ENCODE measurements at regions not wholly inside any gene's neighbourhood (a gene's known extent, or its start where the extent isn't known, plus 50 kb on each side); places are given as distances from the start of the nearest gene placed in this dataset.

- Mint-ChIP-seq H3K4me3 (no peak overlapping the region), H3K27ac (no peak overlapping the region), H3K9me3 (no peaks in the 10 kb centered on the region), H3K4me1 (ENCODE audit: low read depth) (no peaks in the 10 kb centered on the region), H3K36me3 (ENCODE audit: low read depth) (no peaks in the 10 kb centered on the region), H3K27me3 (peaks cover 24% of the 10 kb centered on the region)
- ChIA-PET POLR2A (no interaction called here), CTCF (no interaction called here)
- intact Hi-C loops (cut with DNase I, micrococcal nuclease), result no loop called here
- Histone ChIP-seq H3K27me3 (ENCODE audit: control insufficient read depth in 1 of 2, insufficient read depth in 2 of 2, low read length in 2 of 2) (peaks cover 8 to 17% of the 10 kb centered on the region in 2 experiments), H3K4me3 (ENCODE audit: low read length) (no peak overlapping the region), H3K9me3 (ENCODE audit: control insufficient read depth in 1 of 2, insufficient read depth in 1 of 2, low read length in 2 of 2) (no peaks in the 10 kb centered on the region), H3K4me1 (ENCODE audit: insufficient read depth, low read length) (no peaks in the 10 kb centered on the region), H3K27ac (ENCODE audit: low read depth in 1 of 2, low read length in 2 of 2) (no peak overlapping the region), H3K36me3 (ENCODE audit: insufficient read depth, low read length) (no peaks in the 10 kb centered on the region)
- ATAC-seq (ENCODE audit: poor library complexity), result no peak
- TF ChIP-seq CTCF (IDR thresholded peaks at IDR 0.05), result no peak
- DNase-seq, result no peak
Observed at GRCh38 chr9:34826999-34827538, 117.1 kb upstream of the CCL21 start.

- Histone ChIP-seq H3K4me1 (ENCODE audit: insufficient read depth, low read length) (no peaks in the 10 kb centered on the region), H3K9me3 (ENCODE audit: control insufficient read depth in 1 of 2, insufficient read depth in 1 of 2, low read length in 2 of 2) (no peaks in the 10 kb centered on the region), H3K27me3 (ENCODE audit: control insufficient read depth in 1 of 2, insufficient read depth in 2 of 2, low read length in 2 of 2) (peaks cover 8 to 17% of the 10 kb centered on the region in 2 experiments), H3K36me3 (ENCODE audit: insufficient read depth, low read length) (no peaks in the 10 kb centered on the region), H3K27ac (ENCODE audit: low read depth in 1 of 2, low read length in 2 of 2) (no peak overlapping the region), H3K4me3 (ENCODE audit: low read length) (no peak overlapping the region)
- TF ChIP-seq CTCF (IDR thresholded peaks at IDR 0.05), result no peak
- Mint-ChIP-seq H3K4me3 (no peak overlapping the region), H3K4me1 (ENCODE audit: low read depth) (no peaks in the 10 kb centered on the region), H3K36me3 (ENCODE audit: low read depth) (no peaks in the 10 kb centered on the region), H3K27me3 (peaks cover 29% of the 10 kb centered on the region), H3K27ac (no peak overlapping the region), H3K9me3 (peaks cover 2% of the 10 kb centered on the region)
- ChIA-PET CTCF (no interaction called here), POLR2A (no interaction called here)
- intact Hi-C loops (cut with DNase I, micrococcal nuclease), result no loop called here
- ATAC-seq (ENCODE audit: poor library complexity) (no peak), DNase-seq (no peak)
Observed at GRCh38 chr9:34825775-34826174, 115.8 kb upstream of the CCL21 start.

GRCh38 chr9:34823778-34824177 is 113.8 kb upstream of the CCL21 start:
- H3K27me3 Mint-ChIP-seq, result peaks cover 30% of the 10 kb centered on the region
- Histone ChIP-seq H3K4me3 (ENCODE audit: low read length) (no peak overlapping the region), H3K36me3 (ENCODE audit: insufficient read depth, low read length) (no peaks in the 10 kb centered on the region), H3K27ac (ENCODE audit: low read depth in 1 of 2, low read length in 2 of 2) (no peak overlapping the region), H3K9me3 (ENCODE audit: control insufficient read depth in 1 of 2, insufficient read depth in 1 of 2, low read length in 2 of 2) (no peaks in the 10 kb centered on the region), H3K27me3 (ENCODE audit: control insufficient read depth in 1 of 2, insufficient read depth in 2 of 2, low read length in 2 of 2) (peaks cover 7 to 8% of the 10 kb centered on the region in 2 experiments), H3K4me1 (ENCODE audit: insufficient read depth, low read length) (no peaks in the 10 kb centered on the region)
- no peaks in the 10 kb centered on the region for H3K4me1 Mint-ChIP-seq (ENCODE audit: low read depth)
- H3K36me3 Mint-ChIP-seq (ENCODE audit: low read depth), result no peaks in the 10 kb centered on the region
- intact Hi-C loops (cut with DNase I, micrococcal nuclease), result no loop called here
- ChIA-PET POLR2A (no interaction called here), CTCF (no interaction called here)
- no peak for TF ChIP-seq CTCF (IDR thresholded peaks at IDR 0.05)
- H3K4me3 Mint-ChIP-seq, result no peak overlapping the region
- H3K9me3 Mint-ChIP-seq, result peaks cover 7% of the 10 kb centered on the region
- no peak for DNase-seq
- no peak overlapping the region for H3K27ac Mint-ChIP-seq
- ATAC-seq (ENCODE audit: poor library complexity), result no peak

Measured in CD4-positive, alpha-beta T cell (primary cell).